WERI-Rb-1 (cell line): ENCODE measurements at regions not wholly inside any gene's neighbourhood (a gene's known extent, or its start where the extent isn't known, plus 50 kb on each side); places are given as distances from the start of the nearest gene placed in this dataset.

ENCODE experiments used
- DNase-seq: peaks from one replicate; pipeline ENCODE4 v3.0.0-alpha.2; 2020
- H3K27ac ChIP-seq: fragments of 250-450 bp; sonication (Bioruptor Pico); 2 replicates; pipeline ENCODE4 v1.5.1; 2020; ENCODE audit warnings: mild to moderate bottlenecking, moderate library complexity
- H3K27me3 ChIP-seq: fragments of 250-450 bp; sonication (Bioruptor Pico); 2 replicates; pipeline ENCODE4 v1.5.1; 2021; ENCODE audit warnings: mild to moderate bottlenecking, low read depth, moderate library complexity; ENCODE audit not compliant: insufficient read depth, severe bottlenecking
- H3K36me3 ChIP-seq: fragments of 250-450 bp; sonication (Bioruptor Pico); 2 replicates; pipeline ENCODE4 v1.5.1; 2020; ENCODE audit warnings: mild to moderate bottlenecking, moderate library complexity
- H3K4me3 ChIP-seq: 2 replicates; pipeline ENCODE4 v1.5.1; 2011; ENCODE audit warnings: low read depth, mild to moderate bottlenecking, control low read depth, low read length
- H3K9me3 ChIP-seq: fragments of 250-450 bp; sonication (Bioruptor Pico); 2 replicates; pipeline ENCODE4 v1.5.1; 2021; ENCODE audit warnings: mild to moderate bottlenecking, moderate library complexity; ENCODE audit not compliant: severe bottlenecking
- TF ChIP-seq, protein P1 (sequence below): IDR thresholded peaks from 2 replicates; pipeline ENCODE4 v1.5.1; 2011; ENCODE audit warnings: low read depth, mild to moderate bottlenecking, control low read depth, inconsistent platforms, low read length

DNA sequence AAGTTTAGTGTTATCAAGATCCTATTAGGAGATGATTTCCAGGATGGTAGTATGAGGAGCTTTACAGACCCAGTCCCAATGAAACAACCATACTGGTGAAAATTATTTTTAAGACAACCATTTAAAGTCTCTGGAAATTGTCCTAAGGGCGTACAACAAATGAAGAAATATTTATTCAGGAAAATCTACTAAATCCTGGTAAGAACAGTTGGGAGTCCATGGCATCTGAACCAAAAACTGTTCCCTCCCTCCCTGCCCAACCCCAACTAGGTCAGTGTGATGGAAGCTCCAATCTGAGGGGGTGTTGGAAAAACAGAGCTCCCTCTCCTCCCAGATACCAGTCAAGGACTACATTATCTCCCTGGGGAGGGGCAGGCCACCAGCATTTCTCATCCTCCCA, 74.7 kb upstream of the MKLN1 start:
- no peak for DNase-seq
- Histone ChIP-seq H3K27ac (no peak overlapping the region), H3K27me3 (no peaks in the 10 kb centered on the region), H3K9me3 (peaks cover 19% of the 10 kb centered on the region), H3K36me3 (no peaks in the 10 kb centered on the region), H3K4me3 (no peak overlapping the region)
- TF ChIP-seq, protein P1, sequence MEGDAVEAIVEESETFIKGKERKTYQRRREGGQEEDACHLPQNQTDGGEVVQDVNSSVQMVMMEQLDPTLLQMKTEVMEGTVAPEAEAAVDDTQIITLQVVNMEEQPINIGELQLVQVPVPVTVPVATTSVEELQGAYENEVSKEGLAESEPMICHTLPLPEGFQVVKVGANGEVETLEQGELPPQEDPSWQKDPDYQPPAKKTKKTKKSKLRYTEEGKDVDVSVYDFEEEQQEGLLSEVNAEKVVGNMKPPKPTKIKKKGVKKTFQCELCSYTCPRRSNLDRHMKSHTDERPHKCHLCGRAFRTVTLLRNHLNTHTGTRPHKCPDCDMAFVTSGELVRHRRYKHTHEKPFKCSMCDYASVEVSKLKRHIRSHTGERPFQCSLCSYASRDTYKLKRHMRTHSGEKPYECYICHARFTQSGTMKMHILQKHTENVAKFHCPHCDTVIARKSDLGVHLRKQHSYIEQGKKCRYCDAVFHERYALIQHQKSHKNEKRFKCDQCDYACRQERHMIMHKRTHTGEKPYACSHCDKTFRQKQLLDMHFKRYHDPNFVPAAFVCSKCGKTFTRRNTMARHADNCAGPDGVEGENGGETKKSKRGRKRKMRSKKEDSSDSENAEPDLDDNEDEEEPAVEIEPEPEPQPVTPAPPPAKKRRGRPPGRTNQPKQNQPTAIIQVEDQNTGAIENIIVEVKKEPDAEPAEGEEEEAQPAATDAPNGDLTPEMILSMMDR, result no peak

- no peaks in the 10 kb centered on the region for H3K36me3 ChIP-seq
- no peak overlapping the region for H3K27ac ChIP-seq
- TF ChIP-seq, protein P1, result no peak
- H3K4me3 ChIP-seq, result no peak overlapping the region
- peaks cover 19% of the 10 kb centered on the region for H3K9me3 ChIP-seq
- DNase-seq, result no peak
- no peaks in the 10 kb centered on the region for H3K27me3 ChIP-seq
Measured at GRCh38 chr7:131254211-131254610, 73.5 kb upstream of the MKLN1 start.

DNA sequence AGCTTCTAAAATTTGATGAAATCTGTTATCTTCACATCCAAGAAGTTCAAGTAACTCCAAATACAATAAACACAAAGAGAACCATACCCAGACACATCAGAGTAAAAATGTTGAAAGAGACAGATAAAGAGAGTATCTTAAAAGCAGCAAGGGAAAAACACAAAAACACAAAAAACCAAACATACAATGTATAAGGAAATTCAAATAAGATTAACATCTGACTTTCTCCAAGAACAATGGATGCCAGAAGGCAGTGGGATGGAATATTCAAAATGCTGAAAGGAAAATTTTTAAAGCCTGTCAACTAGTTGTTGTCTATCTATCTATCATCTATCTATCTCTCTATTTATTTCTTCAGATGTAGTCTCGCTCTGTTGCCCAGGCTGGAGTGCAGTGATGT, 72.4 kb upstream of the MKLN1 start:
- H3K27me3 ChIP-seq, result no peaks in the 10 kb centered on the region
- no peak for DNase-seq
- TF ChIP-seq, protein P1, result no peak
- H3K4me3 ChIP-seq, result no peak overlapping the region
- no peak overlapping the region for H3K27ac ChIP-seq
- H3K36me3 ChIP-seq, result no peaks in the 10 kb centered on the region
- H3K9me3 ChIP-seq, result peaks cover 19% of the 10 kb centered on the region

- Histone ChIP-seq H3K27ac (no peak overlapping the region), H3K36me3 (no peaks in the 10 kb centered on the region), H3K9me3 (no peaks in the 10 kb centered on the region), H3K4me3 (no peak overlapping the region), H3K27me3 (no peaks in the 10 kb centered on the region)
- DNase-seq, result no peak
- TF ChIP-seq, protein P1, result no peak
Measured at GRCh38 chr7:131261476-131261994, 66.1 kb upstream of the MKLN1 start.

DNA sequence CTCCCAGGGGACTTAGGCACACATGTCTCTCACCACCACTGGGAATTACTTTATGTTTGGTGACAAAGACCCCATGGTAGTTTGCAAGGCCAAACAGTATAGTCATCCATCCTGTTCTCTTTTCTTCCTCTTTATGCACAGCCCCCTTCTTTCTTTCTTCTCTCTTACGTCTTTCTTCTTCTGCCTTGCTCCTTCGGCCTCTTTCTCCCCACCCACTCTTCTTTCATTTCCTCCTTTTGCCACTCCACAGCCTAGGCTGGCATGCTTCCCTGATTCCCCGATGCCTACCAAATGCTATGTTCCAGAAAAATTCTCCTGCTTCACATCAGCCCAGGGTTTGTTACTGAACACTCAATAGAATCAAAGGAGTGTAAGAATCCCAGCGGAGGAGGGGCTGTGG, 62.4 kb upstream of the MKLN1 start:
- Histone ChIP-seq H3K4me3 (no peak overlapping the region), H3K27ac (no peak overlapping the region), H3K27me3 (no peaks in the 10 kb centered on the region), H3K9me3 (no peaks in the 10 kb centered on the region), H3K36me3 (no peaks in the 10 kb centered on the region)
- DNase-seq, result no peak
- TF ChIP-seq, protein P1, result no peak

DNA sequence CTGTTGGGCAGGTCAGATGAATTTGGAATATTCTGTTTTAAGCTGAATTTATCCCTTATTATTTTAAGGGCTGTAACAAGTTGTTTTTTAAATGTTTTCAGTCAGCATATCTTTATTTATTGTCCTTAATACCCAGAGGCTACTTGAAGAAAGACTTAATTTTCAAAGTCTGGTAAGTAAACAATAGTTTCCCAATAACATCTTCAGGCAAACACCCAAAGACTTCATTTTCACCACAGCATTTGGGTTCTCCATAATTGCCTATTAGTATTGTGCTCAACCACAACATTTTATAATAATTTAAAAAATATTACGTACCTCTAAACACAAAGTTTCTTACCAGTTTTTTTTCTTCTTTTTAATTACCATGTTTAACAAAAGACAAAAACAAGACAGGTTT, 60.0 kb upstream of the MKLN1 start:
- H3K36me3 ChIP-seq, result no peaks in the 10 kb centered on the region
- no peak overlapping the region for H3K27ac ChIP-seq
- no peak overlapping the region for H3K4me3 ChIP-seq
- no peak for DNase-seq
- TF ChIP-seq, protein P1, result no peak
- no peaks in the 10 kb centered on the region for H3K9me3 ChIP-seq
- H3K27me3 ChIP-seq, result no peaks in the 10 kb centered on the region
